CD4-positive, alpha-beta T cell (primary cell): ENCODE measurements at regions not wholly inside any gene's neighbourhood (a gene's known extent, or its start where the extent isn't known, plus 50 kb on each side); places are given as distances from the start of the nearest gene placed in this dataset.

Source experiments
- ATAC-seq: fragments of 200-7000 bp; cut with Tn5 transposase; one replicate; pipeline ENCODE4 v1.10.0; 2022; ENCODE audit warnings: mild to moderate bottlenecking; ENCODE audit not compliant: poor library complexity
- CTCF ChIA-PET: fragments of 350-600 bp; sonication (Branson Sonifier 250); formaldehyde crosslinking; loops from one replicate; lab custom pipeline; 2021; ENCODE audit warnings: antibody characterized with exemption, inconsistent platforms; lab: Charles Lee
- POLR2A ChIA-PET: fragments of 350-600 bp; sonication (Branson Sonifier 250); formaldehyde crosslinking; loops from one replicate; lab custom pipeline; 2021; ENCODE audit warnings: antibody characterized with exemption, inconsistent platforms; lab: Charles Lee
- DNase-seq, 14 experiments: peaks; one replicate each; pipeline ENCODE4 v3.0.0-alpha.2; 2013 to 2020; ENCODE audit warnings: mixed read lengths in 2 of 14
- H3K27ac ChIP-seq, 2 donors: one replicate each; pipeline versions ENCODE4 v1.5.1 to v1.7.0; 2013; ENCODE audit warnings: low read length in 2 of 2, low read depth in 1 of 2, mild to moderate bottlenecking in 1 of 2
- H3K27me3 ChIP-seq, 2 experiments: 1 replicate in 1 of 2; 2 replicates in 1 of 2; pipeline versions ENCODE4 v1.6.1 to v1.7.0; 2013; ENCODE audit warnings: low read length in 2 of 2, control low read depth in 1 of 2, mild to moderate bottlenecking in 1 of 2, moderate library complexity in 1 of 2; ENCODE audit not compliant: insufficient read depth in 2 of 2, control insufficient read depth in 1 of 2
- H3K36me3 ChIP-seq: one replicate; pipeline ENCODE4 v1.6.1; 2013; ENCODE audit warnings: low read length, control low read depth; ENCODE audit not compliant: insufficient read depth
- H3K4me1 ChIP-seq: one replicate; pipeline ENCODE4 v1.6.1; 2013; ENCODE audit warnings: low read length, control low read depth; ENCODE audit not compliant: insufficient read depth
- H3K4me3 ChIP-seq: one replicate; pipeline ENCODE4 v1.5.1; 2013; ENCODE audit warnings: mild to moderate bottlenecking, low read length, moderate library complexity
- H3K9me3 ChIP-seq, 2 experiments: 1 replicate in 1 of 2; 2 replicates in 1 of 2; pipeline versions ENCODE4 v1.6.1 to v1.7.0; 2013; ENCODE audit warnings: low read length in 2 of 2, mild to moderate bottlenecking in 2 of 2, control low read depth in 1 of 2, moderate library complexity in 1 of 2; ENCODE audit not compliant: control insufficient read depth in 1 of 2, insufficient read depth in 1 of 2
- H3K27ac Mint-ChIP-seq: one replicate; pipeline ENCODE4 v1.8.0; 2020; ENCODE audit warnings: mixed read lengths
- H3K27me3 Mint-ChIP-seq: one replicate; pipeline ENCODE4 v1.8.0; 2021; ENCODE audit warnings: mixed read lengths
- H3K36me3 Mint-ChIP-seq: one replicate; pipeline ENCODE4 v1.8.0; 2021; ENCODE audit warnings: low read depth, mixed read lengths
- H3K4me1 Mint-ChIP-seq: one replicate; pipeline ENCODE4 v1.8.0; 2021; ENCODE audit warnings: low read depth, mixed read lengths
- H3K4me3 Mint-ChIP-seq: one replicate; pipeline ENCODE4 v1.8.0; 2020; ENCODE audit warnings: mild to moderate bottlenecking, mixed read lengths
- H3K9me3 Mint-ChIP-seq: one replicate; pipeline ENCODE4 v1.8.0; 2020; ENCODE audit warnings: mixed read lengths
- intact Hi-C, 2 experiments: fragments of 100-400 bp; cut with DNase I in 1 of 2; cut with micrococcal nuclease in 1 of 2; formaldehyde crosslinking; loops; one replicate each; pipeline versions ENCODE4 v1.15.1 to v1.9.0; 2023 to 2025; cut with DNase I, micrococcal nuclease
- TF ChIP-seq, protein P1 (sequence below): fragments of 200-600 bp; IDR thresholded peaks from one replicate; pipeline ENCODE4 v1.8.0; 2022; ENCODE audit warnings: antibody characterized with exemption, mild to moderate bottlenecking

- CTCF ChIA-PET, result no interaction called here
- H3K27me3 Mint-ChIP-seq, result no peaks in the 10 kb centered on the region
These were observed 1364.3 kb downstream of the EFNA5 start for GRCh38 chr5:106306313-106307028.

GRCh38 chr5:106303911-106304310, 1366.8 kb downstream of the EFNA5 start:
- Histone ChIP-seq H3K27me3 (no peaks in the 10 kb centered on the region), H3K27ac (no peak overlapping the region), H3K4me3 (no peak overlapping the region), H3K9me3 (peaks cover 0 to 4% of the 10 kb centered on the region in 2 experiments), H3K36me3 (no peaks in the 10 kb centered on the region), H3K4me1 (no peaks in the 10 kb centered on the region)
- Mint-ChIP-seq H3K4me1 (no peaks in the 10 kb centered on the region), H3K4me3 (no peak overlapping the region), H3K27me3 (no peaks in the 10 kb centered on the region), H3K9me3 (peaks cover 2% of the 10 kb centered on the region), H3K27ac (no peak overlapping the region), H3K36me3 (no peaks in the 10 kb centered on the region)
- ChIA-PET POLR2A (no interaction called here), CTCF (interaction anchor here (1.3 kb wide), 1 partner anchor 10 kb away, joined by 3 read pairs; no protein-coding TSS in a partner anchor)
- DNase-seq (no peak), ATAC-seq (no peak)
- TF ChIP-seq, protein P1, sequence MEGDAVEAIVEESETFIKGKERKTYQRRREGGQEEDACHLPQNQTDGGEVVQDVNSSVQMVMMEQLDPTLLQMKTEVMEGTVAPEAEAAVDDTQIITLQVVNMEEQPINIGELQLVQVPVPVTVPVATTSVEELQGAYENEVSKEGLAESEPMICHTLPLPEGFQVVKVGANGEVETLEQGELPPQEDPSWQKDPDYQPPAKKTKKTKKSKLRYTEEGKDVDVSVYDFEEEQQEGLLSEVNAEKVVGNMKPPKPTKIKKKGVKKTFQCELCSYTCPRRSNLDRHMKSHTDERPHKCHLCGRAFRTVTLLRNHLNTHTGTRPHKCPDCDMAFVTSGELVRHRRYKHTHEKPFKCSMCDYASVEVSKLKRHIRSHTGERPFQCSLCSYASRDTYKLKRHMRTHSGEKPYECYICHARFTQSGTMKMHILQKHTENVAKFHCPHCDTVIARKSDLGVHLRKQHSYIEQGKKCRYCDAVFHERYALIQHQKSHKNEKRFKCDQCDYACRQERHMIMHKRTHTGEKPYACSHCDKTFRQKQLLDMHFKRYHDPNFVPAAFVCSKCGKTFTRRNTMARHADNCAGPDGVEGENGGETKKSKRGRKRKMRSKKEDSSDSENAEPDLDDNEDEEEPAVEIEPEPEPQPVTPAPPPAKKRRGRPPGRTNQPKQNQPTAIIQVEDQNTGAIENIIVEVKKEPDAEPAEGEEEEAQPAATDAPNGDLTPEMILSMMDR, result no peak
- intact Hi-C loops, result no loop called here

More at GRCh38 chr5:106306313-106307028, 1364.3 kb downstream of the EFNA5 start:
- DNase-seq (no peak), ATAC-seq (no peak)
- Mint-ChIP-seq H3K4me3 (no peak overlapping the region), H3K9me3 (peaks cover 2% of the 10 kb centered on the region), H3K4me1 (no peaks in the 10 kb centered on the region), H3K36me3 (no peaks in the 10 kb centered on the region), H3K27ac (no peak overlapping the region)
- TF ChIP-seq, protein P1, result no peak
- intact Hi-C loops, result no loop called here
- POLR2A ChIA-PET, result no interaction called here
- Histone ChIP-seq H3K27me3 (no peaks in the 10 kb centered on the region), H3K4me1 (no peaks in the 10 kb centered on the region), H3K36me3 (no peaks in the 10 kb centered on the region), H3K9me3 (peaks cover 0 to 8% of the 10 kb centered on the region in 2 experiments), H3K4me3 (no peak overlapping the region), H3K27ac (no peak overlapping the region)

GRCh38 chr5:106292654-106293053, 1378.1 kb downstream of the EFNA5 start:
- Histone ChIP-seq H3K27ac (no peak overlapping the region), H3K4me3 (no peak overlapping the region), H3K36me3 (no peaks in the 10 kb centered on the region), H3K4me1 (no peaks in the 10 kb centered on the region), H3K9me3 (no peaks in the 10 kb centered on the region), H3K27me3 (no peaks in the 10 kb centered on the region)
- ChIA-PET POLR2A (no interaction called here), CTCF (no interaction called here)
- ATAC-seq (no peak), DNase-seq (no peak)
- Mint-ChIP-seq H3K27me3 (no peaks in the 10 kb centered on the region), H3K4me3 (no peak overlapping the region), H3K4me1 (no peaks in the 10 kb centered on the region), H3K9me3 (no peaks in the 10 kb centered on the region), H3K36me3 (no peaks in the 10 kb centered on the region), H3K27ac (no peak overlapping the region)
- intact Hi-C loops, result no loop called here
- TF ChIP-seq, protein P1, result no peak
